ENCODE measurements at regions not wholly inside any gene's neighbourhood (a gene's known extent, or its start where the extent isn't known, plus 50 kb on each side); places are given as distances from the start of the nearest gene placed in this dataset.

GRCh38 chr2:224278531-224278930 lies 123.4 kb downstream of the FAM124B start:
- no peak for ATAC-seq
- intact Hi-C loops (cut with DNase I): no loop called here

GRCh38 chr2:224276251-224276650 lies 125.7 kb downstream of the FAM124B start:
- no peaks in the 10 kb centered on the region for H3K36me3 ChIP-seq
- no peak overlapping the region for H3K27ac ChIP-seq
- no peak for ATAC-seq
- intact Hi-C loops (cut with DNase I): no loop called here
- no peak for TF ChIP-seq CTCF (IDR thresholded peaks at IDR 0.05)
- no peak for DNase-seq
- H3K4me1 ChIP-seq: no peaks in the 10 kb centered on the region
- H3K27me3 ChIP-seq (ENCODE audit: low read depth): no peaks in the 10 kb centered on the region
- H3K4me3 ChIP-seq: no peak overlapping the region
- H3K9me3 ChIP-seq: no peaks in the 10 kb centered on the region

More at GRCh38 chr2:224278531-224278930, 123.4 kb downstream of the FAM124B start:
- no peak for DNase-seq
- TF ChIP-seq CTCF (IDR thresholded peaks at IDR 0.05): no peak
- H3K27ac ChIP-seq: no peak overlapping the region
- H3K27me3 ChIP-seq (ENCODE audit: low read depth): no peaks in the 10 kb centered on the region
- no peaks in the 10 kb centered on the region for H3K9me3 ChIP-seq
- H3K4me3 ChIP-seq: no peak overlapping the region
- H3K36me3 ChIP-seq: no peaks in the 10 kb centered on the region
- H3K4me1 ChIP-seq: no peaks in the 10 kb centered on the region

- intact Hi-C loops (cut with DNase I): no loop called here
- H3K9me3 ChIP-seq: no peaks in the 10 kb centered on the region
- no peak overlapping the region for H3K27ac ChIP-seq
- no peak for TF ChIP-seq CTCF (IDR thresholded peaks at IDR 0.05)
- ATAC-seq: no peak
- no peak overlapping the region for H3K4me3 ChIP-seq
- no peaks in the 10 kb centered on the region for H3K4me1 ChIP-seq
- H3K36me3 ChIP-seq: no peaks in the 10 kb centered on the region
- DNase-seq: no peak
- H3K27me3 ChIP-seq (ENCODE audit: low read depth): no peaks in the 10 kb centered on the region
Measured at GRCh38 chr2:224272237-224272910, 129.5 kb downstream of the FAM124B start.

GRCh38 chr2:224271617-224272236 lies 130.2 kb downstream of the FAM124B start:
- Histone ChIP-seq H3K4me1 (no peaks in the 10 kb centered on the region), H3K36me3 (no peaks in the 10 kb centered on the region), H3K9me3 (no peaks in the 10 kb centered on the region), H3K27me3 (ENCODE audit: low read depth) (no peaks in the 10 kb centered on the region), H3K4me3 (no peak overlapping the region), H3K27ac (no peak overlapping the region)
- DNase-seq (no peak), ATAC-seq (no peak)
- intact Hi-C loops (cut with DNase I): no loop called here
- TF ChIP-seq CTCF (IDR thresholded peaks at IDR 0.05): no peak

GRCh38 chr2:224268441-224268840 lies 133.5 kb downstream of the FAM124B start:
- Histone ChIP-seq H3K27me3 (ENCODE audit: low read depth) (no peaks in the 10 kb centered on the region), H3K27ac (no peak overlapping the region), H3K4me3 (no peak overlapping the region), H3K9me3 (no peaks in the 10 kb centered on the region), H3K36me3 (no peaks in the 10 kb centered on the region), H3K4me1 (no peaks in the 10 kb centered on the region)
- intact Hi-C loops (cut with DNase I): no loop called here
- peak; percentile 87 to 91 for ATAC-seq
- DNase-seq: no peak
- no peak for TF ChIP-seq CTCF (IDR thresholded peaks at IDR 0.05)
